A172 (cell line): ENCODE measurements at regions not wholly inside any gene's neighbourhood (a gene's known extent, or its start where the extent isn't known, plus 50 kb on each side); places are given as distances from the start of the nearest gene placed in this dataset.
"Not testable (repeated sequence)": the region's sequence is repeated elsewhere in the genome, so short reads cannot be mapped to it uniquely, and the experiment has no call there.

ENCODE experiments used
- DNase-seq: peaks from one replicate; pipeline ENCODE4 v3.0.0-alpha.2; 2015; ENCODE audit warnings: low spot score

GRCh38 chr4:9110700-9111099 lies 59.5 kb upstream of the FAM90A26 start:
- not testable (repeated sequence) for DNase-seq

- not testable (repeated sequence) for DNase-seq
Measured at GRCh38 chr4:9103148-9103524, 67.1 kb upstream of the FAM90A26 start.

GRCh38 chr4:9102471-9103147 lies 67.6 kb upstream of the FAM90A26 start:
- not testable (repeated sequence) for DNase-seq

GRCh38 chr4:9096330-9096729 lies 73.9 kb upstream of the FAM90A26 start:
- not testable (repeated sequence) for DNase-seq

- DNase-seq = not testable (repeated sequence)
Measured at GRCh38 chr4:9078796-9079195, 91.4 kb upstream of the FAM90A26 start.

GRCh38 chr4:9076974-9077373 lies 93.2 kb upstream of the FAM90A26 start:
- DNase-seq = not testable (repeated sequence)

GRCh38 chr4:9076486-9076885 lies 93.7 kb upstream of the FAM90A26 start:
- DNase-seq = not testable (repeated sequence)

GRCh38 chr4:9073371-9073770 lies 96.8 kb upstream of the FAM90A26 start:
- DNase-seq = not testable (repeated sequence)

GRCh38 chr4:9072521-9073220 lies 97.5 kb upstream of the FAM90A26 start:
- not testable (repeated sequence) for DNase-seq

- DNase-seq = not testable (repeated sequence)
Measured at GRCh38 chr4:9067923-9068322, 102.3 kb upstream of the FAM90A26 start.

GRCh38 chr4:9063612-9064011 lies 106.6 kb upstream of the FAM90A26 start:
- DNase-seq = not testable (repeated sequence)

- DNase-seq = not testable (repeated sequence)
Measured at GRCh38 chr4:9024866-9025265, 145.3 kb upstream of the FAM90A26 start.

GRCh38 chr4:9009792-9010191 lies 138.2 kb upstream of the HMX1 start:
- DNase-seq = not testable (repeated sequence)

- DNase-seq = not testable (repeated sequence)
Measured at GRCh38 chr4:9008407-9008806, 136.8 kb upstream of the HMX1 start.

GRCh38 chr4:9001153-9001552 lies 129.5 kb upstream of the HMX1 start:
- DNase-seq = not testable (repeated sequence)

GRCh38 chr4:9000505-9001001 lies 128.9 kb upstream of the HMX1 start:
- DNase-seq = not testable (repeated sequence)

- not testable (repeated sequence) for DNase-seq
Measured at GRCh38 chr4:8992981-8993380, 121.3 kb upstream of the HMX1 start.

- DNase-seq = not testable (repeated sequence)
Measured at GRCh38 chr4:8991449-8991848, 119.8 kb upstream of the HMX1 start.

- DNase-seq = not testable (repeated sequence)
Measured at GRCh38 chr4:8990341-8990740, 118.7 kb upstream of the HMX1 start.

- not testable (repeated sequence) for DNase-seq
Measured at GRCh38 chr4:8985786-8986185, 114.1 kb upstream of the HMX1 start.

- not testable (repeated sequence) for DNase-seq
Measured at GRCh38 chr4:8984641-8985040, 113.0 kb upstream of the HMX1 start.

GRCh38 chr4:8983921-8984320 lies 112.3 kb upstream of the HMX1 start:
- not testable (repeated sequence) for DNase-seq
